ENCODE measurements at regions not wholly inside any gene's neighbourhood (a gene's known extent, or its start where the extent isn't known, plus 50 kb on each side); places are given as distances from the start of the nearest gene placed in this dataset.

- no peak for DNase-seq (ENCODE audit: low read depth)
- no peak for TF ChIP-seq CTCF (IDR thresholded peaks at IDR 0.05; ENCODE audit: control insufficient read depth, extremely low read depth, insufficient read depth)
- no peak overlapping the region for H3K4me3 ChIP-seq (ENCODE audit: low read depth, low read length)
These were observed 106.3 kb upstream of the THY1 start for GRCh38 chr11:119529063-119529845.

GRCh38 chr11:119525867-119526196, 102.9 kb upstream of the THY1 start:
- TF ChIP-seq CTCF (IDR thresholded peaks at IDR 0.05; ENCODE audit: control insufficient read depth, extremely low read depth, insufficient read depth) = no peak
- H3K4me3 ChIP-seq (ENCODE audit: low read depth, low read length) = no peak overlapping the region
- no peak for DNase-seq (ENCODE audit: low read depth)

- H3K4me3 ChIP-seq (ENCODE audit: low read depth, low read length) = no peak overlapping the region
- no peak for DNase-seq (ENCODE audit: low read depth)
- TF ChIP-seq CTCF (IDR thresholded peaks at IDR 0.05; ENCODE audit: control insufficient read depth, extremely low read depth, insufficient read depth) = no peak
These were observed 102.4 kb upstream of the THY1 start for GRCh38 chr11:119525180-119525866.

GRCh38 chr11:119523539-119524157, 100.7 kb upstream of the THY1 start:
- no peak overlapping the region for H3K4me3 ChIP-seq (ENCODE audit: low read depth, low read length)
- TF ChIP-seq CTCF (IDR thresholded peaks at IDR 0.05; ENCODE audit: control insufficient read depth, extremely low read depth, insufficient read depth) = no peak
- no peak for DNase-seq (ENCODE audit: low read depth)

- TF ChIP-seq CTCF (IDR thresholded peaks at IDR 0.05; ENCODE audit: control insufficient read depth, extremely low read depth, insufficient read depth) = no peak
- no peak overlapping the region for H3K4me3 ChIP-seq (ENCODE audit: low read depth, low read length)
- no peak for DNase-seq (ENCODE audit: low read depth)
These were observed 99.6 kb upstream of the THY1 start for GRCh38 chr11:119522609-119523008.

- no peak for DNase-seq (ENCODE audit: low read depth)
- H3K4me3 ChIP-seq (ENCODE audit: low read depth, low read length) = no peak overlapping the region
- TF ChIP-seq CTCF (IDR thresholded peaks at IDR 0.05; ENCODE audit: control insufficient read depth, extremely low read depth, insufficient read depth) = no peak
These were observed 98.6 kb upstream of the THY1 start for GRCh38 chr11:119521551-119521950.

All from LNCaP clone FGC (cell line).